NT2/D1 (cell line): ENCODE measurements at regions not wholly inside any gene's neighbourhood (a gene's known extent, or its start where the extent isn't known, plus 50 kb on each side); places are given as distances from the start of the nearest gene placed in this dataset.

ENCODE experiments used
- SUZ12 ChIP-seq: IDR thresholded peaks from 2 replicates; pipeline ENCODE4 v1.6.1; 2011; ENCODE audit not compliant: insufficient read length, insufficient read depth; ENCODE audit errors: extremely low read depth
- YY1 ChIP-seq: IDR thresholded peaks from 2 replicates; pipeline ENCODE4 v1.6.1; 2011; ENCODE audit not compliant: insufficient read length, insufficient read depth

DNA sequence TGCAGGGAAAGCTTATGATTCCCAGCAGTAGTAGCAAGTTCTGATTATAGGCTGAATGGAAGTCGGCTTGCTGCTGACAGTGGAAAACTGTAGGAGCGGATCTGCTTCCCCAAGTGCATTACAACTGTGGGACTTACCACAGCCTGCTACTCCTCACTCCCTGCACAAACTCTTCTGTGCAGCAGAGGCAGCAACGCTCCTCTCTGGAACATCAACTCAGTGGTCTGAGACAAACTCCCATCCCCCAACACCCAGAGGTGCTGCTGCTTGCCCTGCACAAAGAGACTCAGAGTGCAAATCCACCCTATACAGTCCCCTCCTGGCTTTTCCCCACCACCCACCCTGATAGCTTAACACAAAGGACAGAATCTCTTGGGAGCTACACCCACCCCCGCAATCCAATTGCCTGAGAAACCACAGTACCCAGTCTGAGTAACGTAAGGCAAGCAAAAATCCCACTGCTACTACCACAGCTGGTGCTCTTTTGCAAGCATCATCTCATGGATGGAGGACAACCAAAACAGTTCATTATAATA is 1455.2 kb downstream of the AMY1C start:
- no peak for TF ChIP-seq SUZ12
- no peak for TF ChIP-seq YY1
